Panc1 (cell line): ENCODE measurements at regions not wholly inside any gene's neighbourhood (a gene's known extent, or its start where the extent isn't known, plus 50 kb on each side); places are given as distances from the start of the nearest gene placed in this dataset.

Experiments
- ATAC-seq: fragments of 200-7000 bp; cut with Tn5 transposase; 2 replicates; pipeline ENCODE4 v1.9.1; 2020; ENCODE audit warnings: mild to moderate bottlenecking, moderate library complexity
- BruUV-seq: library from RNA; stranded (reverse); fragments of 400-500 nt; replicated peaks from 2 replicates; lab custom pipeline; 2021; lab: Mats Ljungman, UMichigan
- CTCF ChIA-PET: fragments of 300-600 bp; sonication (Branson Sonifier 250); formaldehyde crosslinking; loops from one replicate; lab custom pipeline; 2022; ENCODE audit warnings: antibody characterized with exemption; lab: Charles Lee
- POLR2A ChIA-PET: fragments of 300-600 bp; sonication (Branson Sonifier 250); formaldehyde crosslinking; loops from one replicate; lab custom pipeline; 2022; ENCODE audit warnings: antibody characterized with exemption; lab: Charles Lee
- DNase-seq: peaks from one replicate; pipeline ENCODE4 v3.0.0-alpha.2; 2010; ENCODE audit warnings: low read depth, low spot score
- H3K27ac ChIP-seq: 2 replicates; pipeline ENCODE4 v1.5.1; 2011; ENCODE audit warnings: mild to moderate bottlenecking, low read length, inconsistent platforms
- H3K27me3 ChIP-seq: fragments of 200-500 bp; sonication (Bioruptor generic); 2 replicates; pipeline ENCODE4 v1.6.0; 2014; ENCODE audit warnings: low read length, inconsistent platforms; ENCODE audit not compliant: control insufficient read depth, insufficient read depth
- H3K36me3 ChIP-seq: fragments of 200-500 bp; sonication (Bioruptor generic); 2 replicates; pipeline ENCODE4 v1.5.1; 2014; ENCODE audit warnings: inconsistent platforms, mild to moderate bottlenecking, low read length, moderate library complexity; ENCODE audit not compliant: control insufficient read depth, insufficient read depth
- H3K4me1 ChIP-seq: 2 replicates; pipeline ENCODE4 v1.5.1; 2011; ENCODE audit warnings: inconsistent platforms, mild to moderate bottlenecking, low read length, moderate library complexity; ENCODE audit not compliant: control insufficient read depth, insufficient read depth
- H3K4me3 ChIP-seq, 2 experiments: 2 replicates each; pipeline ENCODE4 v1.5.1; 2011 to 2012; ENCODE audit warnings: low read depth in 2 of 2, low read length in 2 of 2, mild to moderate bottlenecking in 2 of 2, inconsistent platforms in 1 of 2, moderate library complexity in 1 of 2
- H3K9me3 ChIP-seq: fragments of 200-500 bp; sonication (Bioruptor generic); 2 replicates; pipeline ENCODE4 v1.5.1; 2014; ENCODE audit warnings: low read depth, mild to moderate bottlenecking, inconsistent platforms, low read length, moderate library complexity; ENCODE audit not compliant: control insufficient read depth, insufficient read depth
- POLR2AphosphoS5 ChIP-seq: IDR thresholded peaks from 2 replicates; pipeline ENCODE4 v1.6.1; 2012; ENCODE audit warnings: mild to moderate bottlenecking, low read depth, low read length, moderate library complexity
- SIN3A ChIP-seq: IDR thresholded peaks from 2 replicates; pipeline ENCODE4 v1.6.1; 2012; ENCODE audit warnings: low read depth, mild to moderate bottlenecking, low read length, moderate library complexity, borderline replicate concordance; ENCODE audit not compliant: insufficient read depth
- TCF7L2 ChIP-seq: IDR thresholded peaks from 2 replicates; pipeline ENCODE4 v1.6.1; 2011; ENCODE audit warnings: mild to moderate bottlenecking, low read depth, low read length, inconsistent platforms
- in situ Hi-C: cut with HindIII; loops from 2 replicates; pipeline ENCODE4 v1.10.0; 2016; ENCODE audit warnings: low sequenced_read_pairs, low pct_unique_long_range_greater_than_20kb
- intact Hi-C: fragments of 100-400 bp; cut with micrococcal nuclease; formaldehyde crosslinking; loops from one replicate; pipeline ENCODE4 v1.10.0; 2022; ENCODE audit not compliant: unreplicated experiment
- TF ChIP-seq, protein P1 (sequence below): fragments of 450-650 bp; IDR thresholded peaks from 2 replicates; pipeline ENCODE4 v1.5.1; 2017; ENCODE audit warnings: mild to moderate bottlenecking
- TF ChIP-seq, protein P2 (sequence below), 2 experiments: IDR thresholded peaks; 2 replicates each; pipeline ENCODE4 v1.6.1; 2011 to 2012; ENCODE audit warnings: low read depth in 2 of 2, control low read depth in 1 of 2, low read length in 1 of 2, mild to moderate bottlenecking in 1 of 2, moderate library complexity in 1 of 2; ENCODE audit not compliant: insufficient read depth in 1 of 2

- ChIA-PET CTCF (interaction anchor here (0.7 kb wide), 1 partner anchor 19 kb away, joined by 3 read pairs; no protein-coding TSS in a partner anchor), POLR2A (no interaction called here)
- no peaks in the 10 kb centered on the region for H3K27me3 ChIP-seq
- no peak for DNase-seq
- no peak overlapping the region for H3K27ac ChIP-seq
- intact Hi-C loops: no loop called here
- in situ Hi-C loops: no loop called here
- H3K36me3 ChIP-seq: no peaks in the 10 kb centered on the region
- H3K9me3 ChIP-seq: no peaks in the 10 kb centered on the region; the same call in 1 of the 2 replicates
- no peaks in the 10 kb centered on the region for H3K4me1 ChIP-seq
- TF ChIP-seq, protein P1, sequence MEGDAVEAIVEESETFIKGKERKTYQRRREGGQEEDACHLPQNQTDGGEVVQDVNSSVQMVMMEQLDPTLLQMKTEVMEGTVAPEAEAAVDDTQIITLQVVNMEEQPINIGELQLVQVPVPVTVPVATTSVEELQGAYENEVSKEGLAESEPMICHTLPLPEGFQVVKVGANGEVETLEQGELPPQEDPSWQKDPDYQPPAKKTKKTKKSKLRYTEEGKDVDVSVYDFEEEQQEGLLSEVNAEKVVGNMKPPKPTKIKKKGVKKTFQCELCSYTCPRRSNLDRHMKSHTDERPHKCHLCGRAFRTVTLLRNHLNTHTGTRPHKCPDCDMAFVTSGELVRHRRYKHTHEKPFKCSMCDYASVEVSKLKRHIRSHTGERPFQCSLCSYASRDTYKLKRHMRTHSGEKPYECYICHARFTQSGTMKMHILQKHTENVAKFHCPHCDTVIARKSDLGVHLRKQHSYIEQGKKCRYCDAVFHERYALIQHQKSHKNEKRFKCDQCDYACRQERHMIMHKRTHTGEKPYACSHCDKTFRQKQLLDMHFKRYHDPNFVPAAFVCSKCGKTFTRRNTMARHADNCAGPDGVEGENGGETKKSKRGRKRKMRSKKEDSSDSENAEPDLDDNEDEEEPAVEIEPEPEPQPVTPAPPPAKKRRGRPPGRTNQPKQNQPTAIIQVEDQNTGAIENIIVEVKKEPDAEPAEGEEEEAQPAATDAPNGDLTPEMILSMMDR: no peak
- TF ChIP-seq, protein P2, sequence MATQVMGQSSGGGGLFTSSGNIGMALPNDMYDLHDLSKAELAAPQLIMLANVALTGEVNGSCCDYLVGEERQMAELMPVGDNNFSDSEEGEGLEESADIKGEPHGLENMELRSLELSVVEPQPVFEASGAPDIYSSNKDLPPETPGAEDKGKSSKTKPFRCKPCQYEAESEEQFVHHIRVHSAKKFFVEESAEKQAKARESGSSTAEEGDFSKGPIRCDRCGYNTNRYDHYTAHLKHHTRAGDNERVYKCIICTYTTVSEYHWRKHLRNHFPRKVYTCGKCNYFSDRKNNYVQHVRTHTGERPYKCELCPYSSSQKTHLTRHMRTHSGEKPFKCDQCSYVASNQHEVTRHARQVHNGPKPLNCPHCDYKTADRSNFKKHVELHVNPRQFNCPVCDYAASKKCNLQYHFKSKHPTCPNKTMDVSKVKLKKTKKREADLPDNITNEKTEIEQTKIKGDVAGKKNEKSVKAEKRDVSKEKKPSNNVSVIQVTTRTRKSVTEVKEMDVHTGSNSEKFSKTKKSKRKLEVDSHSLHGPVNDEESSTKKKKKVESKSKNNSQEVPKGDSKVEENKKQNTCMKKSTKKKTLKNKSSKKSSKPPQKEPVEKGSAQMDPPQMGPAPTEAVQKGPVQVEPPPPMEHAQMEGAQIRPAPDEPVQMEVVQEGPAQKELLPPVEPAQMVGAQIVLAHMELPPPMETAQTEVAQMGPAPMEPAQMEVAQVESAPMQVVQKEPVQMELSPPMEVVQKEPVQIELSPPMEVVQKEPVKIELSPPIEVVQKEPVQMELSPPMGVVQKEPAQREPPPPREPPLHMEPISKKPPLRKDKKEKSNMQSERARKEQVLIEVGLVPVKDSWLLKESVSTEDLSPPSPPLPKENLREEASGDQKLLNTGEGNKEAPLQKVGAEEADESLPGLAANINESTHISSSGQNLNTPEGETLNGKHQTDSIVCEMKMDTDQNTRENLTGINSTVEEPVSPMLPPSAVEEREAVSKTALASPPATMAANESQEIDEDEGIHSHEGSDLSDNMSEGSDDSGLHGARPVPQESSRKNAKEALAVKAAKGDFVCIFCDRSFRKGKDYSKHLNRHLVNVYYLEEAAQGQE (IDR thresholded peaks at IDR 0.05; ENCODE audit: insufficient read depth in 1 of 2, low read depth in 2 of 2, low read length in 1 of 2): peak; percentile 71 to 75
- ATAC-seq: no peak
- no TSS peak for BruUV-seq
- no peak overlapping the region for H3K4me3 ChIP-seq
These were observed 289.4 kb upstream of the MIR17HG start for GRCh38 chr13:91058066-91058465.

GRCh38 chr13:91058919-91059318 is 288.6 kb upstream of the MIR17HG start:
- DNase-seq: no peak

More at GRCh38 chr13:91058919-91059318, 288.6 kb upstream of the MIR17HG start:
- H3K27ac ChIP-seq: no peak overlapping the region
- no peaks in the 10 kb centered on the region for H3K27me3 ChIP-seq
- ChIA-PET CTCF (no interaction called here), POLR2A (no interaction called here)
- no peak overlapping the region for H3K4me3 ChIP-seq
- intact Hi-C loops (no loop called here), in situ Hi-C loops (no loop called here)
- TF ChIP-seq, protein P1: no peak
- TF ChIP-seq, protein P2 (IDR thresholded peaks at IDR 0.05; ENCODE audit: insufficient read depth in 1 of 2, low read depth in 2 of 2, low read length in 1 of 2): no peak
- no peak for TF ChIP-seq POLR2AphosphoS5
- no peak for TF ChIP-seq TCF7L2
- no peak for TF ChIP-seq SIN3A
- no peaks in the 10 kb centered on the region; the same call in 1 of the 2 replicates for H3K9me3 ChIP-seq
- no peaks in the 10 kb centered on the region for H3K36me3 ChIP-seq
- no peaks in the 10 kb centered on the region for H3K4me1 ChIP-seq
- no TSS peak for BruUV-seq
- ATAC-seq: no peak
